WTC11 (cell line): ENCODE measurements at regions not wholly inside any gene's neighbourhood (a gene's known extent, or its start where the extent isn't known, plus 50 kb on each side); places are given as distances from the start of the nearest gene placed in this dataset.

Experiments used
- ATAC-seq: fragments of 200-7000 bp; cut with Tn5 transposase; 2 replicates; pipeline ENCODE4 v1.10.0; 2021; ENCODE audit warnings: mild to moderate bottlenecking, moderate library complexity
- CTCF ChIA-PET: fragments of 300-600 bp; sonication (Branson Sonifier 250); formaldehyde crosslinking; loops from one replicate; lab custom pipeline; 2021; ENCODE audit warnings: antibody characterized with exemption; lab: Charles Lee
- POLR2A ChIA-PET: fragments of 350-600 bp; sonication (Branson Sonifier 250); formaldehyde crosslinking; loops from one replicate; lab custom pipeline; 2021; ENCODE audit warnings: antibody characterized with exemption; lab: Charles Lee
- DNase-seq: peaks from one replicate; pipeline ENCODE4 v3.0.0; 2021; ENCODE audit warnings: low spot score
- H3K27ac Mint-ChIP-seq: 2 replicates; pipeline ENCODE4 v1.8.0; 2021; ENCODE audit warnings: mixed read lengths
- H3K27me3 Mint-ChIP-seq: 2 replicates; pipeline ENCODE4 v1.8.0; 2021; ENCODE audit warnings: low read depth, mild to moderate bottlenecking, moderate library complexity, mixed read lengths
- H3K36me3 Mint-ChIP-seq: 2 replicates; pipeline ENCODE4 v1.8.0; 2021; ENCODE audit warnings: mixed read lengths
- H3K4me1 Mint-ChIP-seq: 2 replicates; pipeline ENCODE4 v1.8.0; 2022; ENCODE audit warnings: mixed read lengths
- H3K4me3 Mint-ChIP-seq: 2 replicates; pipeline ENCODE4 v1.8.0; 2021; ENCODE audit warnings: mild to moderate bottlenecking, moderate library complexity, mixed read lengths
- H3K9me3 Mint-ChIP-seq: 2 replicates; pipeline ENCODE4 v1.8.0; 2021; ENCODE audit warnings: mixed read lengths
- AFF4 ChIP-seq: sonication (generic); formaldehyde crosslinking; IDR thresholded peaks from 2 replicates; pipeline ENCODE4 v1.8.1; 2023; ENCODE audit warnings: mild to moderate bottlenecking, missing genetic modification reagents, borderline replicate concordance
- ELF4 ChIP-seq: sonication (generic); formaldehyde crosslinking; IDR thresholded peaks from 2 replicates; pipeline ENCODE4 v1.8.1; 2022; ENCODE audit warnings: low read depth, mild to moderate bottlenecking, moderate library complexity, missing genetic modification reagents
- FOXJ3 ChIP-seq: sonication (generic); formaldehyde crosslinking; IDR thresholded peaks from 2 replicates; pipeline ENCODE4 v1.9.0; 2021; ENCODE audit warnings: missing genetic modification reagents, mild to moderate bottlenecking, borderline replicate concordance
- GTF2I ChIP-seq: fragments of 250-450 bp; sonication (Bioruptor Pico); conservative IDR thresholded peaks from 2 replicates; pipeline ENCODE4 v1.4.0; 2021; ENCODE audit warnings: mild to moderate bottlenecking
- MYBL2 ChIP-seq: sonication (generic); formaldehyde crosslinking; IDR thresholded peaks from 2 replicates; pipeline ENCODE4 v1.8.1; 2023; ENCODE audit warnings: mild to moderate bottlenecking, moderate library complexity, missing genetic modification reagents
- NFYB ChIP-seq: sonication (generic); formaldehyde crosslinking; conservative IDR thresholded peaks from 2 replicates; pipeline ENCODE4 v1.8.0; 2022; ENCODE audit warnings: low read depth, missing genetic modification reagents
- NR1H2 ChIP-seq: sonication (generic); formaldehyde crosslinking; IDR thresholded peaks from 2 replicates; pipeline ENCODE4 v1.9.0; 2021; ENCODE audit warnings: mild to moderate bottlenecking, moderate library complexity, missing genetic modification reagents
- NR2C2 ChIP-seq: sonication (generic); formaldehyde crosslinking; IDR thresholded peaks from 2 replicates; pipeline ENCODE4 v1.8.0; 2022; ENCODE audit warnings: mild to moderate bottlenecking, missing genetic modification reagents
- RELA ChIP-seq: sonication (generic); formaldehyde crosslinking; IDR thresholded peaks from 2 replicates; pipeline ENCODE4 v1.8.1; 2022; ENCODE audit warnings: missing genetic modification reagents, mild to moderate bottlenecking, borderline replicate concordance
- SP1 ChIP-seq: sonication (generic); formaldehyde crosslinking; conservative IDR thresholded peaks from 2 replicates; pipeline ENCODE4 v1.8.1; 2022; ENCODE audit warnings: missing genetic modification reagents
- STAT6 ChIP-seq: sonication (generic); formaldehyde crosslinking; conservative IDR thresholded peaks from 2 replicates; pipeline ENCODE4 v1.8.1; 2023; ENCODE audit warnings: mild to moderate bottlenecking, low read depth, missing genetic modification reagents, moderate library complexity
- TCF7 ChIP-seq: sonication (generic); formaldehyde crosslinking; IDR thresholded peaks from 2 replicates; pipeline ENCODE4 v1.8.0; 2022; ENCODE audit warnings: mild to moderate bottlenecking, low read depth, missing genetic modification reagents, moderate library complexity
- ZNF219 ChIP-seq: sonication (generic); formaldehyde crosslinking; IDR thresholded peaks from 2 replicates; pipeline ENCODE4 v1.8.0; 2023; ENCODE audit warnings: missing genetic modification reagents, mild to moderate bottlenecking, borderline replicate concordance
- TF ChIP-seq, protein P1 (sequence below): fragments of 250-450 bp; sonication (Bioruptor Pico); IDR thresholded peaks from 2 replicates; pipeline ENCODE4 v1.9.0; 2021; ENCODE audit warnings: mild to moderate bottlenecking
- TF ChIP-seq, protein P2 (sequence below): sonication (generic); formaldehyde crosslinking; IDR thresholded peaks from 2 replicates; pipeline ENCODE4 v1.8.0; 2023; ENCODE audit warnings: mild to moderate bottlenecking, missing genetic modification reagents
- TF ChIP-seq, protein P3 (sequence below): sonication (generic); formaldehyde crosslinking; IDR thresholded peaks from 2 replicates; pipeline ENCODE4 v1.8.1; 2022; ENCODE audit warnings: low read depth, mild to moderate bottlenecking, moderate library complexity, missing genetic modification reagents, borderline replicate concordance
- TF ChIP-seq, protein P4 (sequence below): sonication (generic); formaldehyde crosslinking; IDR thresholded peaks from 2 replicates; pipeline ENCODE4 v1.8.1; 2023; ENCODE audit warnings: mild to moderate bottlenecking, moderate library complexity, missing genetic modification reagents
- TF ChIP-seq, protein P5 (sequence below): fragments of 200-600 bp; IDR thresholded peaks from 2 replicates; pipeline ENCODE4 v1.8.0; 2022; ENCODE audit warnings: antibody characterized with exemption

DNA sequence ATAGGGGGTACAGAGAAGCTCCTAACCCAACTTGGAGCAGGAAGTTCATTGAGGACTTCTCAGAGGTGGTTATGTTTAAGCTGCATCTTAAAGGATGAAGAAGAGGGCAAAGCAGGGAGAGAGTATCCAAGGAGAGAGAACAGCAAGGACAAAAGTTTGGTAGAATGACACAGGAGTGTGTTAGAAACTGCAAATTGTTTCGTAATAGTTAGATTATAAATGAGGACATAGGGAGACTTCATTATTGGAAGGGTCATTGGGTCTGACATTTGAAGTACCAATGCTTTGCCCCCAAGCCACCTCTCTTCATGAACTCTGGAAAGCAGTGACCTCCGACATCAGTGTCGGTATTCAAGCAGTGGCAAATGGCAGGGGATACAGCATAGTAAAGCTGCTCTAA, 209.6 kb upstream of the JUN start (continued):
- no peak for TF ChIP-seq AFF4 (CRISPR knock-in tag)
- no peak for TF ChIP-seq ELF4 (CRISPR knock-in tag)

- POLR2A ChIA-PET: no interaction called here
- Mint-ChIP-seq H3K27ac (no peak overlapping the region), H3K9me3 (no peaks in the 10 kb centered on the region), H3K27me3 (no peaks in the 10 kb centered on the region; the same call in none of the 2 replicates), H3K4me3 (no peak overlapping the region), H3K4me1 (peaks cover 4% of the 10 kb centered on the region; the same call in 1 of the 2 replicates), H3K36me3 (no peaks in the 10 kb centered on the region)
- ATAC-seq (no peak), DNase-seq (no peak)
- CTCF ChIA-PET: no interaction called here
- TF ChIP-seq SP1 (CRISPR knock-in tag): no peak
- no peak for TF ChIP-seq FOXJ3
- no peak for TF ChIP-seq RELA (CRISPR knock-in tag)
- no peak for TF ChIP-seq STAT6 (CRISPR knock-in tag)
- TF ChIP-seq, protein P1, sequence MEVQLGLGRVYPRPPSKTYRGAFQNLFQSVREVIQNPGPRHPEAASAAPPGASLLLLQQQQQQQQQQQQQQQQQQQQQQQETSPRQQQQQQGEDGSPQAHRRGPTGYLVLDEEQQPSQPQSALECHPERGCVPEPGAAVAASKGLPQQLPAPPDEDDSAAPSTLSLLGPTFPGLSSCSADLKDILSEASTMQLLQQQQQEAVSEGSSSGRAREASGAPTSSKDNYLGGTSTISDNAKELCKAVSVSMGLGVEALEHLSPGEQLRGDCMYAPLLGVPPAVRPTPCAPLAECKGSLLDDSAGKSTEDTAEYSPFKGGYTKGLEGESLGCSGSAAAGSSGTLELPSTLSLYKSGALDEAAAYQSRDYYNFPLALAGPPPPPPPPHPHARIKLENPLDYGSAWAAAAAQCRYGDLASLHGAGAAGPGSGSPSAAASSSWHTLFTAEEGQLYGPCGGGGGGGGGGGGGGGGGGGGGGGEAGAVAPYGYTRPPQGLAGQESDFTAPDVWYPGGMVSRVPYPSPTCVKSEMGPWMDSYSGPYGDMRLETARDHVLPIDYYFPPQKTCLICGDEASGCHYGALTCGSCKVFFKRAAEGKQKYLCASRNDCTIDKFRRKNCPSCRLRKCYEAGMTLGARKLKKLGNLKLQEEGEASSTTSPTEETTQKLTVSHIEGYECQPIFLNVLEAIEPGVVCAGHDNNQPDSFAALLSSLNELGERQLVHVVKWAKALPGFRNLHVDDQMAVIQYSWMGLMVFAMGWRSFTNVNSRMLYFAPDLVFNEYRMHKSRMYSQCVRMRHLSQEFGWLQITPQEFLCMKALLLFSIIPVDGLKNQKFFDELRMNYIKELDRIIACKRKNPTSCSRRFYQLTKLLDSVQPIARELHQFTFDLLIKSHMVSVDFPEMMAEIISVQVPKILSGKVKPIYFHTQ (CRISPR knock-in tag): no peak
- TF ChIP-seq NR1H2 (CRISPR knock-in tag): no peak
- no peak for TF ChIP-seq ZNF219
- TF ChIP-seq, protein P2, sequence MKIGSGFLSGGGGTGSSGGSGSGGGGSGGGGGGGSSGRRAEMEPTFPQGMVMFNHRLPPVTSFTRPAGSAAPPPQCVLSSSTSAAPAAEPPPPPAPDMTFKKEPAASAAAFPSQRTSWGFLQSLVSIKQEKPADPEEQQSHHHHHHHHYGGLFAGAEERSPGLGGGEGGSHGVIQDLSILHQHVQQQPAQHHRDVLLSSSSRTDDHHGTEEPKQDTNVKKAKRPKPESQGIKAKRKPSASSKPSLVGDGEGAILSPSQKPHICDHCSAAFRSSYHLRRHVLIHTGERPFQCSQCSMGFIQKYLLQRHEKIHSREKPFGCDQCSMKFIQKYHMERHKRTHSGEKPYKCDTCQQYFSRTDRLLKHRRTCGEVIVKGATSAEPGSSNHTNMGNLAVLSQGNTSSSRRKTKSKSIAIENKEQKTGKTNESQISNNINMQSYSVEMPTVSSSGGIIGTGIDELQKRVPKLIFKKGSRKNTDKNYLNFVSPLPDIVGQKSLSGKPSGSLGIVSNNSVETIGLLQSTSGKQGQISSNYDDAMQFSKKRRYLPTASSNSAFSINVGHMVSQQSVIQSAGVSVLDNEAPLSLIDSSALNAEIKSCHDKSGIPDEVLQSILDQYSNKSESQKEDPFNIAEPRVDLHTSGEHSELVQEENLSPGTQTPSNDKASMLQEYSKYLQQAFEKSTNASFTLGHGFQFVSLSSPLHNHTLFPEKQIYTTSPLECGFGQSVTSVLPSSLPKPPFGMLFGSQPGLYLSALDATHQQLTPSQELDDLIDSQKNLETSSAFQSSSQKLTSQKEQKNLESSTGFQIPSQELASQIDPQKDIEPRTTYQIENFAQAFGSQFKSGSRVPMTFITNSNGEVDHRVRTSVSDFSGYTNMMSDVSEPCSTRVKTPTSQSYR (CRISPR knock-in tag): no peak
- TF ChIP-seq, protein P3, sequence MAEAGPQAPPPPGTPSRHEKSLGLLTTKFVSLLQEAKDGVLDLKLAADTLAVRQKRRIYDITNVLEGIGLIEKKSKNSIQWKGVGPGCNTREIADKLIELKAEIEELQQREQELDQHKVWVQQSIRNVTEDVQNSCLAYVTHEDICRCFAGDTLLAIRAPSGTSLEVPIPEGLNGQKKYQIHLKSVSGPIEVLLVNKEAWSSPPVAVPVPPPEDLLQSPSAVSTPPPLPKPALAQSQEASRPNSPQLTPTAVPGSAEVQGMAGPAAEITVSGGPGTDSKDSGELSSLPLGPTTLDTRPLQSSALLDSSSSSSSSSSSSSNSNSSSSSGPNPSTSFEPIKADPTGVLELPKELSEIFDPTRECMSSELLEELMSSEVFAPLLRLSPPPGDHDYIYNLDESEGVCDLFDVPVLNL (CRISPR knock-in tag): no peak
- TF ChIP-seq TCF7: no peak
- TF ChIP-seq NR2C2 (CRISPR knock-in tag): no peak
- no peak for TF ChIP-seq NFYB (CRISPR knock-in tag)
- TF ChIP-seq, protein P4, sequence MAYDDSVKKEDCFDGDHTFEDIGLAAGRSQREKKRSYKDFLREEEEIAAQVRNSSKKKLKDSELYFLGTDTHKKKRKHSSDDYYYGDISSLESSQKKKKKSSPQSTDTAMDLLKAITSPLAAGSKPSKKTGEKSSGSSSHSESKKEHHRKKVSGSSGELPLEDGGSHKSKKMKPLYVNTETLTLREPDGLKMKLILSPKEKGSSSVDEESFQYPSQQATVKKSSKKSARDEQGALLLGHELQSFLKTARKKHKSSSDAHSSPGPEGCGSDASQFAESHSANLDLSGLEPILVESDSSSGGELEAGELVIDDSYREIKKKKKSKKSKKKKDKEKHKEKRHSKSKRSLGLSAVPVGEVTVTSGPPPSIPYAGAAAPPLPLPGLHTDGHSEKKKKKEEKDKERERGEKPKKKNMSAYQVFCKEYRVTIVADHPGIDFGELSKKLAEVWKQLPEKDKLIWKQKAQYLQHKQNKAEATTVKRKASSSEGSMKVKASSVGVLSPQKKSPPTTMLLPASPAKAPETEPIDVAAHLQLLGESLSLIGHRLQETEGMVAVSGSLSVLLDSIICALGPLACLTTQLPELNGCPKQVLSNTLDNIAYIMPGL (CRISPR knock-in tag): no peak
- no peak for TF ChIP-seq MYBL2 (CRISPR knock-in tag)
- TF ChIP-seq, protein P5, sequence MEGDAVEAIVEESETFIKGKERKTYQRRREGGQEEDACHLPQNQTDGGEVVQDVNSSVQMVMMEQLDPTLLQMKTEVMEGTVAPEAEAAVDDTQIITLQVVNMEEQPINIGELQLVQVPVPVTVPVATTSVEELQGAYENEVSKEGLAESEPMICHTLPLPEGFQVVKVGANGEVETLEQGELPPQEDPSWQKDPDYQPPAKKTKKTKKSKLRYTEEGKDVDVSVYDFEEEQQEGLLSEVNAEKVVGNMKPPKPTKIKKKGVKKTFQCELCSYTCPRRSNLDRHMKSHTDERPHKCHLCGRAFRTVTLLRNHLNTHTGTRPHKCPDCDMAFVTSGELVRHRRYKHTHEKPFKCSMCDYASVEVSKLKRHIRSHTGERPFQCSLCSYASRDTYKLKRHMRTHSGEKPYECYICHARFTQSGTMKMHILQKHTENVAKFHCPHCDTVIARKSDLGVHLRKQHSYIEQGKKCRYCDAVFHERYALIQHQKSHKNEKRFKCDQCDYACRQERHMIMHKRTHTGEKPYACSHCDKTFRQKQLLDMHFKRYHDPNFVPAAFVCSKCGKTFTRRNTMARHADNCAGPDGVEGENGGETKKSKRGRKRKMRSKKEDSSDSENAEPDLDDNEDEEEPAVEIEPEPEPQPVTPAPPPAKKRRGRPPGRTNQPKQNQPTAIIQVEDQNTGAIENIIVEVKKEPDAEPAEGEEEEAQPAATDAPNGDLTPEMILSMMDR: no peak
- no peak for TF ChIP-seq GTF2I (CRISPR knock-in tag)
Observed at GRCh38 chr1:58994664-58995063, 210.8 kb upstream of the JUN start.
